Heart left ventricle (tissue), 16 donors: ENCODE measurements at regions not wholly inside any gene's neighbourhood (a gene's known extent, or its start where the extent isn't known, plus 50 kb on each side); places are given as distances from the start of the nearest gene placed in this dataset.
"Not testable (repeated sequence)": the region's sequence is repeated elsewhere in the genome, so short reads cannot be mapped to it uniquely, and the experiment has no call there.

Source experiments
- ATAC-seq, 4 donors: fragments of 200-7000 bp; cut with Tn5 transposase; one replicate each; pipeline ENCODE4 v1.9.1; 2020 to 2022; ENCODE audit warnings: moderate library complexity in 4 of 4, mild to moderate bottlenecking in 3 of 4, moderate number of reproducible peaks in 1 of 4
- DNase-seq, 5 donors: peaks; one replicate each; pipeline ENCODE4 v3.0.0-alpha.2; 2020
- H3K27ac ChIP-seq, 12 donors: fragments of 200-600 bp; sonication (generic) in 4 of 12; one replicate each; pipeline versions ENCODE4 v1.5.0 to v1.8.0; 2016 to 2022; ENCODE audit warnings: mild to moderate bottlenecking in 2 of 12
- H3K27me3 ChIP-seq, 9 donors: fragments of 200-600 bp; sonication (generic) in 2 of 9; one replicate each; pipeline versions ENCODE4 v1.5.1 to v1.8.0; 2016 to 2022; ENCODE audit warnings: mild to moderate bottlenecking in 3 of 9
- H3K36me3 ChIP-seq, 9 donors: fragments of 200-600 bp; sonication (generic) in 2 of 9; one replicate each; pipeline versions ENCODE4 v1.5.0 to v1.8.0; 2018 to 2022; ENCODE audit warnings: mild to moderate bottlenecking in 2 of 9
- H3K4me1 ChIP-seq, 12 donors: fragments of 200-600 bp; sonication (generic) in 4 of 12; one replicate each; pipeline versions ENCODE4 v1.5.0 to v1.8.0; 2016 to 2022; ENCODE audit warnings: mild to moderate bottlenecking in 3 of 12
- H3K4me3 ChIP-seq, 12 donors: fragments of 200-600 bp; sonication (generic) in 4 of 12; one replicate each; pipeline versions ENCODE4 v1.5.0 to v1.8.0; 2017 to 2022; ENCODE audit warnings: mild to moderate bottlenecking in 9 of 12, moderate library complexity in 4 of 12
- H3K9me3 ChIP-seq, 12 donors: fragments of 200-600 bp; sonication (generic) in 4 of 12; one replicate each; pipeline versions ENCODE4 v1.5.0 to v1.8.0; 2016 to 2022; ENCODE audit warnings: mild to moderate bottlenecking in 1 of 12
- CTCF ChIP-seq, 12 donors: fragments of 200-600 bp; sonication (generic) in 4 of 12; IDR thresholded peaks; one replicate each; pipeline versions ENCODE4 v1.5.0 to v1.8.0; 2018 to 2022; ENCODE audit warnings: antibody characterized with exemption in 12 of 12, mild to moderate bottlenecking in 5 of 12
- POLR2A ChIP-seq, 2 donors: fragments of 450-650 bp; IDR thresholded peaks; one replicate each; pipeline ENCODE4 v1.6.1; 2017; ENCODE audit warnings: antibody characterized with exemption in 2 of 2, mild to moderate bottlenecking in 2 of 2, moderate library complexity in 2 of 2
- WGBS, 4 donors: extraction: QIAGEN DNeasy Blood & Tissue Kit in 2 of 4; methylation state at CpG; one replicate each; pipeline versions ENCODE4 v1.1.5 to v1.1.7; 2013 to 2018; 5-methylcytosine and 5-hydroxymethylcytosine counted together
- intact Hi-C, 10 donors: fragments of 100-400 bp; cut with DNase I; formaldehyde crosslinking; loops; one replicate each; pipeline versions ENCODE4 v1.11.1 to v1.14.2; 2022
- donor health status: ischemic (EF 13 %, LVEDD 7.1; RV severe dilation, severe dysfunction).
- donor health status: healthy with polysubstance abuse.
- donor health status: DM: no; HTN: yes; CAD: no.
- donor health status: DM: no; HTN: no; CAD: no.
- donor health status: ischemic (EF 25% LVEDD 6.9; RV normal size, moderate dysfunction).
- donor health status: ischemic (EF 25% LVEDD 5.7; RV mildly dilated, moderate dysfunction).
- donor health status: healthy.
- donor health status: DM: yes; HTN: yes; CAD: no.
- donor health status: ischemic (EF 35%, LVEDD 5.7; RV mildly dilated, moderate dysfunction).
- donor health status: nonischemic (EF 11% LVEDD 7.7; RV severe dilation, severe dysfunction).
- donor health status: DM: yes; HTN: yes; CAD: no.
- donor health status: PGD.
- donor health status: ischemic (EF 29% LVEDD 5.4; RV normal size, mild dysfunction).
- donor health status: nonischemic (EF 23%, LVEDD 6.1; RV moderate dilation, normal function).

- intact Hi-C loops: no loop called here
- TF ChIP-seq POLR2A (IDR thresholded peaks at IDR 0.05) (no peak), CTCF (IDR thresholded peaks at IDR 0.05) (no peak)
- no peak for ATAC-seq
- 91 to 96% (median 92%) methylated on average over 4 of the region's 4 CpGs for WGBS, 4 donors
- H3K27ac ChIP-seq: no peak overlapping the region
- H3K4me3 ChIP-seq: no peak overlapping the region
- H3K9me3 ChIP-seq: peaks cover 0 to 8% (median 0%) of the 10 kb centered on the region in 12 donors
- H3K4me1 ChIP-seq: no peaks in the 10 kb centered on the region
- no peaks in the 10 kb centered on the region for H3K36me3 ChIP-seq
- DNase-seq: no peak
- H3K27me3 ChIP-seq: no peaks in the 10 kb centered on the region
Observed at GRCh38 chr13:64617231-64617630, 2612.9 kb downstream of the PCDH9 start.

GRCh38 chr13:64591971-64592370, 2638.2 kb downstream of the PCDH9 start:
- Histone ChIP-seq H3K4me1 (no peaks in the 10 kb centered on the region), H3K27ac (no peak overlapping the region), H3K9me3 (peaks cover 0 to 3% (median 0%) of the 10 kb centered on the region in 12 donors), H3K4me3 (no peak overlapping the region), H3K27me3 (no peaks in the 10 kb centered on the region), H3K36me3 (no peaks in the 10 kb centered on the region)
- TF ChIP-seq POLR2A (IDR thresholded peaks at IDR 0.05) (no peak), CTCF (IDR thresholded peaks at IDR 0.05) (no peak)
- no peak for ATAC-seq
- intact Hi-C loops: no loop called here
- no peak for DNase-seq

GRCh38 chr13:64579331-64579730, 2650.8 kb downstream of the PCDH9 start:
- no peaks in the 10 kb centered on the region for H3K36me3 ChIP-seq

GRCh38 chr13:64568748-64569147, 2661.4 kb downstream of the PCDH9 start:
- no peak for DNase-seq
- peaks cover 0 to 50% (median 8%) of the 10 kb centered on the region in 12 donors for H3K9me3 ChIP-seq
- H3K27me3 ChIP-seq: no peaks in the 10 kb centered on the region
- no peaks in the 10 kb centered on the region for H3K36me3 ChIP-seq
- intact Hi-C loops: no loop called here
- no peak for TF ChIP-seq CTCF (IDR thresholded peaks at IDR 0.05)
- TF ChIP-seq POLR2A (IDR thresholded peaks at IDR 0.05): no peak
- no peak for ATAC-seq
- no peak overlapping the region for H3K4me3 ChIP-seq
- H3K27ac ChIP-seq: no peak overlapping the region
- H3K4me1 ChIP-seq: no peaks in the 10 kb centered on the region

More at GRCh38 chr13:64579331-64579730, 2650.8 kb downstream of the PCDH9 start:
- H3K27ac ChIP-seq: no peak overlapping the region
- 72 to 77% (median 74%) methylated on average over 3 of the region's 3 CpGs for WGBS, 4 donors
- H3K4me3 ChIP-seq: no peak overlapping the region
- H3K27me3 ChIP-seq: no peaks in the 10 kb centered on the region
- no peak for DNase-seq
- no peak for ATAC-seq
- TF ChIP-seq POLR2A (IDR thresholded peaks at IDR 0.05) (no peak), CTCF (IDR thresholded peaks at IDR 0.05) (no peak)
- no peaks in the 10 kb centered on the region for H3K4me1 ChIP-seq
- H3K9me3 ChIP-seq: no peaks in the 10 kb centered on the region
- intact Hi-C loops: no loop called here

- H3K27me3 ChIP-seq, H3K9me3 ChIP-seq, DNase-seq, intact Hi-C loops, H3K4me3 ChIP-seq, H3K27ac ChIP-seq, ATAC-seq, H3K36me3 ChIP-seq, H3K4me1 ChIP-seq: not testable (repeated sequence)
- WGBS, 4 donors: 90 to 95% (median 91%) methylated on average over 10 of the region's 10 CpGs
Observed at GRCh38 chr13:64558031-64558430, 2672.1 kb downstream of the PCDH9 start.
